Calu3 (cell line): ENCODE measurements at regions not wholly inside any gene's neighbourhood (a gene's known extent, or its start where the extent isn't known, plus 50 kb on each side); places are given as distances from the start of the nearest gene placed in this dataset.
"Not testable (repeated sequence)": the region's sequence is repeated elsewhere in the genome, so short reads cannot be mapped to it uniquely, and the experiment has no call there.

Source experiments
- BruUV-seq: library from RNA; stranded (reverse); fragments of 400-500 nt; replicated peaks from 2 replicates; lab custom pipeline; 2021; lab: Mats Ljungman, UMichigan
- CTCF ChIA-PET: fragments of 300-600 bp; sonication (Branson Sonifier 250); formaldehyde crosslinking; loops from one replicate; lab custom pipeline; 2022; ENCODE audit warnings: antibody characterized with exemption; lab: Charles Lee
- DNase-seq: peaks from one replicate; pipeline ENCODE4 v3.0.0; 2022
- H3K27ac Mint-ChIP-seq: one replicate; pipeline ENCODE4 v1.8.0; 2022; ENCODE audit warnings: mixed read lengths; ENCODE audit not compliant: unreplicated experiment
- H3K27me3 Mint-ChIP-seq: one replicate; pipeline ENCODE4 v1.8.0; 2022; ENCODE audit warnings: mixed read lengths; ENCODE audit not compliant: unreplicated experiment
- H3K36me3 Mint-ChIP-seq: one replicate; pipeline ENCODE4 v1.8.0; 2022; ENCODE audit warnings: mild to moderate bottlenecking, moderate library complexity, mixed read lengths; ENCODE audit not compliant: insufficient read depth, unreplicated experiment
- H3K4me1 Mint-ChIP-seq: one replicate; pipeline ENCODE4 v1.8.0; 2022; ENCODE audit warnings: mild to moderate bottlenecking, low read depth, mixed read lengths; ENCODE audit not compliant: unreplicated experiment
- H3K4me3 Mint-ChIP-seq: one replicate; pipeline ENCODE4 v1.8.0; 2022; ENCODE audit warnings: mild to moderate bottlenecking, low read depth, moderate library complexity, mixed read lengths; ENCODE audit not compliant: unreplicated experiment
- H3K9me3 Mint-ChIP-seq: one replicate; pipeline ENCODE4 v1.8.0; 2022; ENCODE audit warnings: low read depth, mixed read lengths; ENCODE audit not compliant: unreplicated experiment
- CTCF ChIP-seq: fragments of 200-600 bp; IDR thresholded peaks from one replicate; pipeline ENCODE4 v1.8.0; 2022; ENCODE audit warnings: antibody characterized with exemption; ENCODE audit not compliant: unreplicated experiment
- intact Hi-C: fragments of 100-400 bp; cut with micrococcal nuclease; formaldehyde crosslinking; loops from one replicate; pipeline ENCODE4 v1.10.0; 2022; ENCODE audit not compliant: unreplicated experiment

GRCh38 chr9:101840694-101841188 lies 102.3 kb upstream of the GRIN3A start:
- Mint-ChIP-seq H3K4me1 (no peaks in the 10 kb centered on the region), H3K4me3 (no peak overlapping the region), H3K27me3 (no peaks in the 10 kb centered on the region), H3K36me3 (no peaks in the 10 kb centered on the region), H3K9me3 (peaks cover 2% of the 10 kb centered on the region), H3K27ac (no peak overlapping the region)
- intact Hi-C loops, result no loop called here
- no TSS peak for BruUV-seq
- no peak for TF ChIP-seq CTCF
- CTCF ChIA-PET, result no interaction called here
- no peak for DNase-seq

GRCh38 chr9:101838988-101839387 lies 100.5 kb upstream of the GRIN3A start:
- H3K4me1 Mint-ChIP-seq, H3K9me3 Mint-ChIP-seq, H3K27me3 Mint-ChIP-seq, H3K27ac Mint-ChIP-seq, H3K36me3 Mint-ChIP-seq, CTCF ChIA-PET, intact Hi-C loops, BruUV-seq, H3K4me3 Mint-ChIP-seq, DNase-seq: not testable (repeated sequence)

GRCh38 chr9:101836021-101836420 lies 97.6 kb upstream of the GRIN3A start:
- no peaks in the 10 kb centered on the region for H3K36me3 Mint-ChIP-seq
- H3K27me3 Mint-ChIP-seq, result no peaks in the 10 kb centered on the region
- TF ChIP-seq CTCF, result no peak
- CTCF ChIA-PET, result no interaction called here
- H3K4me3 Mint-ChIP-seq, result no peak overlapping the region
- no peaks in the 10 kb centered on the region for H3K4me1 Mint-ChIP-seq
- no TSS peak for BruUV-seq
- peaks cover 2% of the 10 kb centered on the region for H3K9me3 Mint-ChIP-seq
- no peak for DNase-seq
- intact Hi-C loops, result no loop called here
- H3K27ac Mint-ChIP-seq, result no peak overlapping the region

- TF ChIP-seq CTCF, result no peak
- Mint-ChIP-seq H3K27me3 (no peaks in the 10 kb centered on the region), H3K4me1 (no peaks in the 10 kb centered on the region), H3K4me3 (no peak overlapping the region), H3K27ac (no peak overlapping the region), H3K9me3 (peaks cover 2% of the 10 kb centered on the region), H3K36me3 (no peaks in the 10 kb centered on the region)
- no peak for DNase-seq
- BruUV-seq, result no TSS peak
- intact Hi-C loops, result no loop called here
- CTCF ChIA-PET, result no interaction called here
Measured at GRCh38 chr9:101832486-101832885, 94.0 kb upstream of the GRIN3A start.

- H3K27ac Mint-ChIP-seq, intact Hi-C loops, CTCF ChIA-PET, H3K4me3 Mint-ChIP-seq, DNase-seq, H3K27me3 Mint-ChIP-seq, H3K9me3 Mint-ChIP-seq, BruUV-seq, H3K4me1 Mint-ChIP-seq, H3K36me3 Mint-ChIP-seq: not testable (repeated sequence)
Measured at GRCh38 chr9:101821450-101821849, 83.0 kb upstream of the GRIN3A start.

GRCh38 chr9:101820983-101821382 lies 82.5 kb upstream of the GRIN3A start:
- H3K4me1 Mint-ChIP-seq, H3K27ac Mint-ChIP-seq, CTCF ChIA-PET, intact Hi-C loops, H3K36me3 Mint-ChIP-seq, BruUV-seq, H3K9me3 Mint-ChIP-seq, H3K27me3 Mint-ChIP-seq, DNase-seq, H3K4me3 Mint-ChIP-seq: not testable (repeated sequence)
